Lung (tissue), 11 donors: ENCODE measurements at regions not wholly inside any gene's neighbourhood (a gene's known extent, or its start where the extent isn't known, plus 50 kb on each side); places are given as distances from the start of the nearest gene placed in this dataset.

Experiments
- ATAC-seq: fragments of 200-7000 bp; cut with Tn5 transposase; one replicate; pipeline ENCODE4 v1.9.1; 2020; ENCODE audit warnings: moderate number of reproducible peaks; ENCODE audit not compliant: insufficient read depth, low FRiP score
- DNase-seq, 3 donors: peaks; one replicate each; pipeline ENCODE4 v3.0.0-alpha.2; 2013 to 2017
- H3K27ac ChIP-seq, 2 donors: one replicate each; pipeline ENCODE4 v1.5.1; 2013; ENCODE audit warnings: mild to moderate bottlenecking in 2 of 2, moderate library complexity in 2 of 2, control low read depth in 1 of 2, inconsistent platforms in 1 of 2, low read depth in 1 of 2, low read length in 1 of 2
- H3K27me3 ChIP-seq, 3 donors: one replicate each; pipeline ENCODE4 v1.5.1; 2013; ENCODE audit warnings: low read length in 2 of 3; ENCODE audit not compliant: control insufficient read depth in 3 of 3, insufficient read depth in 3 of 3
- H3K36me3 ChIP-seq, 4 donors: one replicate each; pipeline ENCODE4 v1.5.1; 2013; ENCODE audit warnings: low read length in 4 of 4, mild to moderate bottlenecking in 1 of 4, moderate library complexity in 1 of 4; ENCODE audit not compliant: control insufficient read depth in 4 of 4, insufficient read depth in 4 of 4
- H3K4me1 ChIP-seq, 5 donors: one replicate each; pipeline ENCODE4 v1.5.1; 2013; ENCODE audit warnings: low read length in 5 of 5, mild to moderate bottlenecking in 2 of 5, moderate library complexity in 1 of 5; ENCODE audit not compliant: control insufficient read depth in 5 of 5, insufficient read depth in 5 of 5
- H3K4me3 ChIP-seq: one replicate; pipeline ENCODE4 v1.5.1; 2013; ENCODE audit warnings: mild to moderate bottlenecking, control low read depth, moderate library complexity
- H3K9ac ChIP-seq, 2 donors: one replicate each; pipeline ENCODE4 v1.5.1; 2013; ENCODE audit warnings: low read length in 2 of 2, control low read depth in 1 of 2; ENCODE audit not compliant: insufficient read depth in 1 of 2
- H3K9me3 ChIP-seq, 4 donors: one replicate each; pipeline ENCODE4 v1.5.1; 2013; ENCODE audit warnings: low read length in 3 of 4, mild to moderate bottlenecking in 1 of 4, moderate library complexity in 1 of 4; ENCODE audit not compliant: control insufficient read depth in 4 of 4, insufficient read depth in 3 of 4
- WGBS, 2 donors: extraction: QIAGEN DNeasy Blood & Tissue Kit; methylation state at CpG; one replicate each; pipeline ENCODE4 v1.1.7; 2013; 5-methylcytosine and 5-hydroxymethylcytosine counted together
- TF ChIP-seq, protein P1 (sequence below): IDR thresholded peaks from 2 replicates; pipeline ENCODE4 v1.5.1; 2012; ENCODE audit warnings: mild to moderate bottlenecking; ENCODE audit errors: control extremely low read depth, extremely low read depth
- donor health status: control.
- donor health status: control.
- donor health status: Bipolar disorder and iron deficiency.
- donor health status: healthy.
- donor health status: DM: yes; HTN: yes; CAD: no.

DNA sequence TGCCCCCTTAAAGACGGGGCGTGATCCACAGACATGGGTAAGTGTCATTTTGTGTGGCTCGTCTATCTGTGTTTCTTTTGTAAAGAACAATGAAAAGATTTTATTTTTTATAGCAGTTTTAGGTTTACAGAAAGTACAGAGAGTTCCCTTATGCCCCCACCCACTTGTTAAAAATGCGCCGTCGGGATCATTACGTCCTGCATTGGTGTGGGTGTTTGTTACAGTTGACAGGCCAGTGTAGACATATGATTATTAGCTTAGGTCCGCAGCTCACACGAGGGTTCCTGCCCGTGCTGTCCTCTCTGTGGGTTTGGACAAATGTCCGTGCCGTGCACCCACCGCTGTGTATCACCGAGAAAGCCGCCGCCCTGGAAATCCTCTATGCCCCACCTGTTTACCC lies 50.5 kb downstream of the RGS12 start:
- Histone ChIP-seq H3K27me3 (no peaks in the 10 kb centered on the region), H3K4me1 (peaks cover 0 to 14% (median 13%) of the 10 kb centered on the region in 5 donors), H3K9me3 (no peaks in the 10 kb centered on the region), H3K36me3 (peaks cover 0 to 5% (median 2%) of the 10 kb centered on the region in 4 donors), H3K4me3 (no peak overlapping the region), H3K9ac (no peak overlapping the region), H3K27ac (no peak overlapping the region)
- TF ChIP-seq, protein P1, sequence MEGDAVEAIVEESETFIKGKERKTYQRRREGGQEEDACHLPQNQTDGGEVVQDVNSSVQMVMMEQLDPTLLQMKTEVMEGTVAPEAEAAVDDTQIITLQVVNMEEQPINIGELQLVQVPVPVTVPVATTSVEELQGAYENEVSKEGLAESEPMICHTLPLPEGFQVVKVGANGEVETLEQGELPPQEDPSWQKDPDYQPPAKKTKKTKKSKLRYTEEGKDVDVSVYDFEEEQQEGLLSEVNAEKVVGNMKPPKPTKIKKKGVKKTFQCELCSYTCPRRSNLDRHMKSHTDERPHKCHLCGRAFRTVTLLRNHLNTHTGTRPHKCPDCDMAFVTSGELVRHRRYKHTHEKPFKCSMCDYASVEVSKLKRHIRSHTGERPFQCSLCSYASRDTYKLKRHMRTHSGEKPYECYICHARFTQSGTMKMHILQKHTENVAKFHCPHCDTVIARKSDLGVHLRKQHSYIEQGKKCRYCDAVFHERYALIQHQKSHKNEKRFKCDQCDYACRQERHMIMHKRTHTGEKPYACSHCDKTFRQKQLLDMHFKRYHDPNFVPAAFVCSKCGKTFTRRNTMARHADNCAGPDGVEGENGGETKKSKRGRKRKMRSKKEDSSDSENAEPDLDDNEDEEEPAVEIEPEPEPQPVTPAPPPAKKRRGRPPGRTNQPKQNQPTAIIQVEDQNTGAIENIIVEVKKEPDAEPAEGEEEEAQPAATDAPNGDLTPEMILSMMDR, result no peak
- ATAC-seq (no peak), DNase-seq (no peak)
- 82 to 89% methylated on average over 16 of the region's 16 CpGs for WGBS, 2 donors

DNA sequence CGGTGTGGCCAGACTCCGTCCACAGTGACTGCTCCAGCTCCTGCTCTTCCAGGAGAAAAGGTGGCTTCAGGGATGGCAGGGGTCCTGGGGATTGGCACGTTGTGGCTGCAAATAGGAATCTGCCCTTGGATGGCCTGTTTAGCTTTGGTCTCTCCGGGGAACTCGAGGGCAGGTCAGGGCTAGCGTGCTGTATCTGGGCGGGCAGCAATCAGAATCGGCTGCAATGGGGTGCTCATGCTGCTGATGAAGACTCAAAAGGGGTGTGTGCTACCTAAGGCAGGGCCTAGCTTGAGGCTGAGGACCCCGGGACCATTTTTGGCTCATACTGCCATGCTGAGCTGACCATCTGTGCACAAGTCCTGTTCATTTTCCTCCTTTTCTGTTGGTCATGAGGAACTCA lies 51.3 kb downstream of the RGS12 start:
- TF ChIP-seq, protein P1, result no peak
- no peaks in the 10 kb centered on the region for H3K9me3 ChIP-seq
- peak overlapping the region in 1 of 2 donors; percentile 24 for H3K27ac ChIP-seq
- ATAC-seq (no peak), DNase-seq (no peak)
- peaks cover 0 to 5% (median 2%) of the 10 kb centered on the region in 4 donors for H3K36me3 ChIP-seq
- 91 to 94% methylated on average over 9 of the region's 9 CpGs for WGBS, 2 donors
- H3K9ac ChIP-seq, result no peak overlapping the region
- no peak overlapping the region for H3K4me3 ChIP-seq
- no peaks in the 10 kb centered on the region for H3K27me3 ChIP-seq
- H3K4me1 ChIP-seq, result peaks cover 0 to 14% (median 13%) of the 10 kb centered on the region in 5 donors

DNA sequence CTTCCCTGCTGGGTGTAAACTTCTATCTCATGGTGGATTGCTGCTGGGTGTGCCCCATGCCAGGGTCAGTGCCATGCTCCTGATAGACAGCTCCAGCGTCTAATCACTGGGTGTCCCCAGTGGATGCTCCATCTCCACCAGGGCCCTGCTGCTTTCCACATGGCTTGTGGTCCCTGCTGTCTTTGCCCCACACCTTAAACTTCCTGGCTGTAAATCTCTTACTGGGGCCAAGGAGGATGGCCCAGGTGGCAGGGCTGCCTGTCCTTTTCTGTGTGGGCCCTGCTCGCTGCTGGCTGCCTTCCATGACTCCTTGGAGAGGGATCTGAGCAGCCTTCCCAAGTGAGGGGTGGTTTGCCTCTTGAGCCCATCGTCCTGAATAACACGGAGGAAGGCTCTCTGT lies 51.8 kb downstream of the RGS12 start:
- Histone ChIP-seq H3K9me3 (no peaks in the 10 kb centered on the region), H3K27me3 (no peaks in the 10 kb centered on the region), H3K9ac (no peak overlapping the region), H3K27ac (no peak overlapping the region), H3K4me1 (peaks cover 0 to 14% (median 13%) of the 10 kb centered on the region in 5 donors), H3K36me3 (peaks cover 0 to 5% (median 2%) of the 10 kb centered on the region in 4 donors), H3K4me3 (no peak overlapping the region)
- DNase-seq (no peak), ATAC-seq (no peak)
- WGBS, 2 donors, result 79 to 95% methylated on average over 4 of the region's 4 CpGs
- TF ChIP-seq, protein P1, result no peak

DNA sequence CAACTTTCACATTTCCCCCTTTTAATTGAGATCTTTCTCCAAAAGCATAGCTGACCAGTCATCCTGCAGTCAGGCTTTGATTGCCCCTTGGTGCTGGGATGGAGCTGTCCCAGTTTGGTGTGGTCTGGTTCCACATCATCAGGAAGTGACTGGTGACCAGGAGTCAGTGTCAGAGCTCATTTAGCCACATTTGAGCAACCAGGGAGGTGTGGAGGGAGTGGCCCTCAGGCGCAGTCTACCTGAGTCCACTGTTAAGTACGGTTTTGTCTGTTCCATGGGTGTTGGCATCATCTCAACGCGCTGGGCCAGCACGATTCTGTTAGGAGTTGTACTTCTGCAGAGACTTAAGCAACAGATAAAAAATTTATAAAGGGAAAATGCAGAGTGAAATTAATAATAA lies 52.6 kb downstream of the RGS12 start:
- Histone ChIP-seq H3K4me1 (peaks cover 0 to 14% (median 10%) of the 10 kb centered on the region in 5 donors), H3K9me3 (no peaks in the 10 kb centered on the region), H3K36me3 (peaks cover 0 to 5% (median 2%) of the 10 kb centered on the region in 4 donors), H3K27me3 (no peaks in the 10 kb centered on the region), H3K4me3 (no peak overlapping the region), H3K27ac (no peak overlapping the region), H3K9ac (no peak overlapping the region)
- ATAC-seq (no peak), DNase-seq (no peak)
- TF ChIP-seq, protein P1, result no peak
- WGBS, 2 donors, result 90 to 94% methylated on average over 5 of the region's 5 CpGs
